H1 (cell line): ENCODE measurements at regions not wholly inside any gene's neighbourhood (a gene's known extent, or its start where the extent isn't known, plus 50 kb on each side); places are given as distances from the start of the nearest gene placed in this dataset.

Experiments used
- CTCF ChIA-PET: fragments of 300-600 bp; sonication (Branson Sonifier 250); formaldehyde crosslinking; loops from one replicate; lab custom pipeline; 2021; ENCODE audit not compliant: partially characterized antibody; lab: Charles Lee
- POLR2A ChIA-PET: fragments of 300-600 bp; sonication (Branson Sonifier 250); formaldehyde crosslinking; loops from one replicate; lab custom pipeline; 2021; ENCODE audit warnings: inconsistent platforms; ENCODE audit not compliant: partially characterized antibody; lab: Charles Lee
- DNase-seq, 2 experiments: peaks; one replicate each; pipeline versions ENCODE4 v3.0.0 to v3.0.0-alpha.2; 2010 to 2022; ENCODE audit warnings: low spot score in 2 of 2, low read depth in 1 of 2, mixed read lengths in 1 of 2
- FAIRE-seq: peaks from 2 replicates; lab custom pipeline; 2011; peaks lifted over from hg19 to GRCh38; lab: Jason Lieb, UNC
- H2AFZ ChIP-seq: 2 replicates; pipeline ENCODE4 v1.8.1; 2012; ENCODE audit warnings: low read length, inconsistent platforms
- H2AK5ac ChIP-seq: 2 replicates; pipeline ENCODE4 v1.6.1; 2013; ENCODE audit warnings: low read depth, low read length
- H2BK120ac ChIP-seq: replicated peaks from 2 replicates; pipeline ENCODE3; 2013; ENCODE audit warnings: low read depth, low read length, inconsistent platforms
- H2BK12ac ChIP-seq: 2 replicates; pipeline ENCODE4 v1.6.1; 2013; ENCODE audit warnings: low read depth, low read length
- H2BK15ac ChIP-seq: 2 replicates; pipeline ENCODE4 v1.6.1; 2013; ENCODE audit warnings: low read length
- H2BK20ac ChIP-seq: 2 replicates; pipeline ENCODE4 v1.6.1; 2013; ENCODE audit warnings: low read length
- H2BK5ac ChIP-seq: 2 replicates; pipeline ENCODE4 v1.6.1; 2013; ENCODE audit warnings: low read depth, low read length
- H3K14ac ChIP-seq: 2 replicates; pipeline ENCODE4 v1.6.1; 2013; ENCODE audit warnings: inconsistent platforms; ENCODE audit not compliant: insufficient read length
- H3K18ac ChIP-seq: 2 replicates; pipeline ENCODE4 v1.6.1; 2013; ENCODE audit warnings: low read length; ENCODE audit errors: extremely low read depth
- H3K23ac ChIP-seq: 2 replicates; pipeline ENCODE4 v1.6.1; 2013; ENCODE audit warnings: inconsistent platforms; ENCODE audit not compliant: insufficient read length
- H3K23me2 ChIP-seq: 2 replicates; pipeline ENCODE4 v1.6.1; 2013; ENCODE audit warnings: low read depth, low read length
- H3K27ac ChIP-seq: 2 replicates; pipeline ENCODE4 v1.6.1; 2011; ENCODE audit warnings: low read depth, low read length, inconsistent platforms
- H3K27me3 ChIP-seq, 4 experiments: replicated peaks in 1 of 4; 1 replicate in 1 of 4; 2 replicates in 3 of 4; pipeline versions ENCODE4 v1.6.1 to v1.8.1; 2011 to 2013; ENCODE audit warnings: low read length in 3 of 4, mild to moderate bottlenecking in 3 of 4, inconsistent platforms in 2 of 4, mixed read lengths in 2 of 4, moderate library complexity in 1 of 4; ENCODE audit not compliant: control insufficient read depth in 3 of 4, insufficient read depth in 3 of 4; ENCODE audit errors: extremely low read depth in 1 of 4
- H3K36me3 ChIP-seq, 4 experiments: 2 replicates each; pipeline versions ENCODE4 v1.6.1 to v1.8.1; 2011 to 2013; ENCODE audit warnings: mild to moderate bottlenecking in 4 of 4, low read length in 3 of 4, moderate library complexity in 2 of 4, control low read depth in 1 of 4, inconsistent platforms in 1 of 4; ENCODE audit not compliant: insufficient read depth in 4 of 4, control insufficient read depth in 2 of 4
- H3K4ac ChIP-seq: replicated peaks from 2 replicates; pipeline ENCODE3; 2013; ENCODE audit warnings: low read length, low read depth, mixed read lengths, inconsistent platforms; ENCODE audit not compliant: insufficient read length
- H3K4me1 ChIP-seq, 4 experiments: replicated peaks in 1 of 4; 1 replicate in 1 of 4; 2 replicates in 3 of 4; pipeline versions ENCODE4 v1.6.1 to v1.8.1; 2011 to 2013; ENCODE audit warnings: low read length in 3 of 4, inconsistent platforms in 2 of 4, mixed read lengths in 1 of 4; ENCODE audit not compliant: insufficient read depth in 4 of 4, control insufficient read depth in 3 of 4
- H3K4me2 ChIP-seq, 2 experiments: 2 replicates each; pipeline versions ENCODE4 v1.6.1 to v1.8.1; 2011 to 2013; ENCODE audit warnings: low read depth in 2 of 2, low read length in 2 of 2, control low read depth in 1 of 2, inconsistent platforms in 1 of 2, mild to moderate bottlenecking in 1 of 2; ENCODE audit not compliant: insufficient read depth in 1 of 2
- H3K4me3 ChIP-seq, 4 experiments: fragments of 200-600, 300-600 bp in 1 of 4; sonication (generic), shearing (Covaris generic), sonication (Bioruptor Twin) in 1 of 4; 2 replicates each; pipeline versions ENCODE4 v1.5.1 to v1.8.1; 2011 to 2016; ENCODE audit warnings: low read length in 4 of 4, low read depth in 3 of 4, control low read depth in 2 of 4, inconsistent platforms in 2 of 4, mild to moderate bottlenecking in 2 of 4, mixed read lengths in 1 of 4, moderate library complexity in 1 of 4; ENCODE audit not compliant: insufficient read depth in 2 of 4; ENCODE audit errors: extremely low read depth in 1 of 4
- H3K56ac ChIP-seq: replicated peaks from 2 replicates; pipeline ENCODE3; 2013; ENCODE audit warnings: low read depth, mild to moderate bottlenecking, mixed read lengths, low read length, inconsistent platforms; ENCODE audit not compliant: insufficient read length
- H3K79me1 ChIP-seq: 2 replicates; pipeline ENCODE4 v1.6.1; 2013; ENCODE audit warnings: low read depth, low read length, control low read depth
- H3K79me2 ChIP-seq, 2 experiments: 2 replicates each; pipeline versions ENCODE4 v1.6.1 to v1.8.1; 2012 to 2013; ENCODE audit warnings: low read length in 2 of 2, mild to moderate bottlenecking in 2 of 2, inconsistent platforms in 1 of 2; ENCODE audit not compliant: insufficient read depth in 2 of 2, control insufficient read depth in 1 of 2
- H3K9ac ChIP-seq, 4 experiments: replicated peaks in 1 of 4; 1 replicate in 1 of 4; 2 replicates in 3 of 4; pipeline versions ENCODE4 v1.6.1 to v1.8.1; 2011 to 2013; ENCODE audit warnings: low read depth in 3 of 4, low read length in 3 of 4, control low read depth in 2 of 4, mild to moderate bottlenecking in 2 of 4, moderate library complexity in 2 of 4, inconsistent platforms in 1 of 4; ENCODE audit errors: extremely low read depth in 1 of 4
- H3K9me3 ChIP-seq, 2 experiments: 2 replicates each; pipeline versions ENCODE4 v1.6.1 to v1.8.1; 2012 to 2013; ENCODE audit warnings: mild to moderate bottlenecking in 2 of 2, moderate library complexity in 2 of 2, control low read depth in 1 of 2, inconsistent platforms in 1 of 2, low read depth in 1 of 2, low read length in 1 of 2, mixed read lengths in 1 of 2; ENCODE audit not compliant: insufficient read depth in 2 of 2
- H4K20me1 ChIP-seq, 2 experiments: replicated peaks in 1 of 2; 2 replicates each; pipeline versions ENCODE3 to v1.8.1; 2011 to 2013; ENCODE audit warnings: inconsistent platforms in 2 of 2, low read length in 2 of 2, mild to moderate bottlenecking in 1 of 2; ENCODE audit not compliant: insufficient read depth in 2 of 2, control insufficient read depth in 1 of 2
- H4K5ac ChIP-seq: 2 replicates; pipeline ENCODE4 v1.6.1; 2013; ENCODE audit warnings: low read length, low read depth, mixed read lengths, inconsistent platforms; ENCODE audit not compliant: insufficient read length
- H4K8ac ChIP-seq: 2 replicates; pipeline ENCODE4 v1.8.0; 2013; ENCODE audit warnings: mild to moderate bottlenecking, moderate library complexity, low read length, inconsistent platforms; ENCODE audit not compliant: insufficient read depth; ENCODE audit errors: extremely low read depth
- H4K91ac ChIP-seq: replicated peaks from 2 replicates; pipeline ENCODE3; 2013; ENCODE audit warnings: low read length, mixed read lengths, inconsistent platforms; ENCODE audit not compliant: insufficient read length
- BRCA1 ChIP-seq: IDR thresholded peaks from 2 replicates; pipeline ENCODE4 v1.6.1; 2012; ENCODE audit warnings: low read depth, low read length, improper control_type of control experiment
- CEBPB ChIP-seq: IDR thresholded peaks from 2 replicates; pipeline ENCODE4 v1.6.1; 2012; ENCODE audit warnings: low read depth, low read length
- CHD1 ChIP-seq: IDR thresholded peaks from 2 replicates; pipeline ENCODE4 v1.6.1; 2012; ENCODE audit warnings: low read depth, low read length, improper control_type of control experiment
- CHD2 ChIP-seq: IDR thresholded peaks from 2 replicates; pipeline ENCODE4 v1.6.1; 2012; ENCODE audit warnings: low read length, improper control_type of control experiment
- CREB1 ChIP-seq: IDR thresholded peaks from 2 replicates; pipeline ENCODE4 v1.6.1; 2012; ENCODE audit warnings: inconsistent platforms
- GTF2F1 ChIP-seq: IDR thresholded peaks from 2 replicates; pipeline ENCODE4 v1.6.1; 2012; ENCODE audit warnings: low read depth, low read length, improper control_type of control experiment, borderline replicate concordance
- JUN ChIP-seq: IDR thresholded peaks from 2 replicates; pipeline ENCODE4 v1.6.1; 2011; ENCODE audit warnings: low read depth, mild to moderate bottlenecking, improper control_type of control experiment, low read length
- KDM1A ChIP-seq: fragments of 200-600, 300-600 bp; sonication (generic); IDR thresholded peaks from 2 replicates; pipeline ENCODE4 v1.7.1; 2016; ENCODE audit warnings: mild to moderate bottlenecking, low read length, borderline replicate concordance
- MAFK ChIP-seq: IDR thresholded peaks from 2 replicates; pipeline ENCODE4 v1.6.1; 2012; ENCODE audit warnings: low read depth, mild to moderate bottlenecking, improper control_type of control experiment, low read length
- PHF8 ChIP-seq: fragments of 200-600 bp; sonication (generic); conservative IDR thresholded peaks from 2 replicates; pipeline ENCODE4 v1.7.1; 2012; ENCODE audit warnings: low read depth, mild to moderate bottlenecking, inconsistent platforms, low read length, moderate library complexity
- RAD21 ChIP-seq, 2 experiments: IDR thresholded peaks in 1 of 2; conservative IDR thresholded peaks in 1 of 2; 2 replicates each; pipeline ENCODE4 v1.6.1; 2011; ENCODE audit warnings: low read depth in 2 of 2, low read length in 2 of 2, improper control_type of control experiment in 1 of 2, inconsistent platforms in 1 of 2, mild to moderate bottlenecking in 1 of 2, moderate library complexity in 1 of 2
- SAP30 ChIP-seq: fragments of 300-600 bp; sonication (generic); IDR thresholded peaks from 2 replicates; pipeline ENCODE4 v1.7.1; 2012; ENCODE audit warnings: low read length, moderate library complexity, mild to moderate bottlenecking, inconsistent platforms; ENCODE audit not compliant: insufficient read depth, insufficient replicate concordance
- ZNF274 ChIP-seq: IDR thresholded peaks from 2 replicates; pipeline ENCODE4 v1.7.0; 2012; ENCODE audit warnings: low read length, borderline replicate concordance; ENCODE audit errors: extremely low read depth
- WGBS, 2 experiments: shearing (Covaris generic) in 1 of 2; methylation state at CpG; one replicate each; pipeline versions ENCODE4 v1.1.6 to v1.1.7; 2013 to 2015; ENCODE audit warnings: low lambda C conversion rate in 2 of 2, mixed read lengths in 2 of 2, inconsistent platforms in 1 of 2, low coverage in 1 of 2, missing lambda C conversion rate in 1 of 2; ENCODE audit not compliant: insufficient replicate concordance in 2 of 2, insufficient coverage in 1 of 2, insufficient read length in 1 of 2; ENCODE audit errors: extremely low coverage in 1 of 2, missing lambda C conversion rate in 1 of 2; 5-methylcytosine and 5-hydroxymethylcytosine counted together
- TF ChIP-seq, protein P1 (sequence below): IDR thresholded peaks from 2 replicates; pipeline ENCODE4 v1.6.1; 2012; ENCODE audit warnings: inconsistent platforms

DNA sequence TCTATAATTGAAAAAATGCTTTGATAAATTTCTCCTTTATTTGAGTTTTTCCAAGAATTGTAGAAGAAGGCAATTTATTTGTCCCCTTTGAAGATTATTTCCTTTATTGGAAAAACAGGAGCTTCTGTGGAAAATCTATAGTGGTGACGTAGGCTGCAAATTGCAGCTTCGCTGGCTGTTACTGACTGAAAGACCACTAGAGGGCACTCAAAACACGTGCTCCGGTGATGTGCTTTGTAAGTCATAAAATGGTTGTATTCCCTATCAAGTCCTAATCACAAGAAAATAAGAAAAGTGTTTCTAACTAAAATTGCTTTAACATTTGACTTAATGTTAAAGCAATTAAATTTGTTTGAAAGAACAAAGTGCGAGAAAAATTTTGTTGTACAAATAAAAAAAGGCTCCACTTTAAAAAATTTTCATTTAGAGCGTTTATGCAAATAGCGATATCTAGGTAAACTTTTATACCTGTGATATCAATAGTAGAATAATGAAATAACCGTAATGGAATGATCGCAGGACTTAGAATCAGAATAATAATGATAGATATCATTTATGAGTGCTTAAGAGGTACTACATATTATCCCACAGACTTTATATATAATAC is 638.2 kb upstream of the SPRY2 start:
- no peak overlapping the region for H4K8ac ChIP-seq
- FAIRE-seq (peak; percentile 55), DNase-seq (peak in 1 of 2 experiments; percentile 15)
- H3K23me2 ChIP-seq = no peaks in the 10 kb centered on the region
- H3K4me2 ChIP-seq = no peak overlapping the region
- no peaks in the 10 kb centered on the region; a peak in 1 of 7 replicates for H3K4me1 ChIP-seq
- no peak overlapping the region for H3K9ac ChIP-seq
- H3K36me3 ChIP-seq = no peaks in the 10 kb centered on the region
- H3K79me1 ChIP-seq = no peaks in the 10 kb centered on the region
- H4K91ac ChIP-seq = no peak overlapping the region
- no peak overlapping the region for H2BK20ac ChIP-seq
- H3K23ac ChIP-seq = no peak overlapping the region
- no peak overlapping the region for H2BK15ac ChIP-seq
- no peak overlapping the region for H2BK120ac ChIP-seq
- H3K18ac ChIP-seq = no peak overlapping the region
- 57% methylated on average over 9 of the region's 9 CpGs; no CpG with 5 or more reads in 1 of the 2 experiments for WGBS, 2 experiments
- no peak overlapping the region for H3K14ac ChIP-seq
- no peak overlapping the region for H2BK12ac ChIP-seq
- no peak overlapping the region for H2AFZ ChIP-seq
- H3K27me3 ChIP-seq = no peaks in the 10 kb centered on the region
- H3K27ac ChIP-seq = no peak overlapping the region
- H4K5ac ChIP-seq = no peak overlapping the region
- H3K79me2 ChIP-seq = no peaks in the 10 kb centered on the region
- H3K4me3 ChIP-seq = no peak overlapping the region
- no peak overlapping the region for H2BK5ac ChIP-seq
- H4K20me1 ChIP-seq = no peaks in the 10 kb centered on the region
- H2AK5ac ChIP-seq = no peak overlapping the region
- H3K9me3 ChIP-seq = no peaks in the 10 kb centered on the region
- no peak overlapping the region for H3K4ac ChIP-seq
- POLR2A ChIA-PET = no interaction called here
- CTCF ChIA-PET = interaction anchor here (0.6 to 5.1 kb wide), 21 partner anchors 9 to 1440 kb away, joined by 3 to 41 read pairs (median 3); no protein-coding TSS in a partner anchor
- H3K56ac ChIP-seq = no peak overlapping the region
- TF ChIP-seq CREB1 (no peak), PHF8 (no peak), RAD21 (IDR thresholded peaks at IDR 0.05 in 1 of 2, conservative IDR thresholded peaks at IDR 0.05 in 1 of 2; ENCODE audit: low read depth in 2 of 2, low read length in 2 of 2) (peak; percentile 87 to 92), GTF2F1 (no peak), JUN (no peak), CHD2 (no peak), ZNF274 (no peak), CEBPB (no peak), KDM1A (no peak), SAP30 (no peak), CHD1 (no peak), BRCA1 (no peak), MAFK (no peak)
- TF ChIP-seq, protein P1, sequence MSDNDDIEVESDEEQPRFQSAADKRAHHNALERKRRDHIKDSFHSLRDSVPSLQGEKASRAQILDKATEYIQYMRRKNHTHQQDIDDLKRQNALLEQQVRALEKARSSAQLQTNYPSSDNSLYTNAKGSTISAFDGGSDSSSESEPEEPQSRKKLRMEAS = peak; percentile 73
